ENCODE measurements at regions not wholly inside any gene's neighbourhood (a gene's known extent, or its start where the extent isn't known, plus 50 kb on each side); places are given as distances from the start of the nearest gene placed in this dataset.

GRCh38 chr2:83305758-83306378, 1153.2 kb downstream of the SUCLG1 start:
- TF ChIP-seq CTCF (optimal IDR thresholded peaks at IDR 0.05 in 1 of 3, IDR thresholded peaks at IDR 0.05 in 1 of 3, conservative IDR thresholded peaks at IDR 0.05 in 1 of 3; ENCODE audit: extremely low read depth in 1 of 3, insufficient read depth in 2 of 3, low read length in 3 of 3) (no peak), EZH2 (IDR thresholded peaks at IDR 0.05; ENCODE audit: low read length) (no peak)
